Neural cell (in vitro differentiated cells): ENCODE measurements at regions not wholly inside any gene's neighbourhood (a gene's known extent, or its start where the extent isn't known, plus 50 kb on each side); places are given as distances from the start of the nearest gene placed in this dataset.

Experiments
- EZH2 ChIP-seq: fragments of 200-600, 300-800 bp; shearing (Covaris generic), sonication (generic); IDR thresholded peaks from 2 replicates; pipeline ENCODE4 v1.6.1; 2014; ENCODE audit warnings: antibody characterized with exemption, low read length, borderline replicate concordance, mild to moderate bottlenecking; ENCODE audit not compliant: insufficient read depth, poor library complexity, severe bottlenecking
- POLR2AphosphoS5 ChIP-seq: IDR thresholded peaks from 2 replicates; pipeline ENCODE4 v1.6.1; 2012
- RAD21 ChIP-seq: fragments of 450-650 bp; conservative IDR thresholded peaks from 2 replicates; pipeline ENCODE4 v1.6.1; 2014; ENCODE audit warnings: antibody characterized with exemption, mild to moderate bottlenecking, moderate library complexity
- SMC3 ChIP-seq: fragments of 450-650 bp; conservative IDR thresholded peaks from 2 replicates; pipeline ENCODE4 v1.6.1; 2014; ENCODE audit warnings: antibody characterized with exemption, mild to moderate bottlenecking, moderate library complexity; ENCODE audit not compliant: poor library complexity
- TF ChIP-seq, protein P1 (sequence below): fragments of 450-650 bp; IDR thresholded peaks from 2 replicates; pipeline ENCODE4 v1.5.1; 2014; ENCODE audit warnings: antibody characterized with exemption, mild to moderate bottlenecking, moderate library complexity; ENCODE audit not compliant: poor library complexity, severe bottlenecking
- TF ChIP-seq, protein P2 (sequence below): IDR thresholded peaks from 2 replicates; pipeline ENCODE4 v1.6.1; 2012; ENCODE audit warnings: borderline replicate concordance

DNA sequence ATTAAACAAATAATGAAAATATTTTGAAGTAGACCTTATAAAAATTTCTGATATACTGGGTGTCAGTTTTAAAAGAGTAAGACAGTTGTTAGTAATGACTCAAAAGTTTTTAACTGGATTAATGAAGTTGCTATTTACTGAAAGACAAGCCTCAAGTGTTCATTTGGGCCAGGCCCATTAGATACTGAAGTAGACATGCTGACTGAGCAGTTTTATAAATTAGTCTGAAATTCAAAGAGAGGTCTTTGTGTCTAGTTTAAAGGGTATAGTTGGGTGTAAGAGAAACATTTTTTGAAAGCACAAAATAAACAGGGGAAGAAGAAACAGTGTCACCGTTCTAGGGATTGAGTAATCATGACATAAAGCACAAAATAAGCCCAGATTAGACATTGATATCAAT is 1577.2 kb downstream of the AMY1C start:
- TF ChIP-seq, protein P1, sequence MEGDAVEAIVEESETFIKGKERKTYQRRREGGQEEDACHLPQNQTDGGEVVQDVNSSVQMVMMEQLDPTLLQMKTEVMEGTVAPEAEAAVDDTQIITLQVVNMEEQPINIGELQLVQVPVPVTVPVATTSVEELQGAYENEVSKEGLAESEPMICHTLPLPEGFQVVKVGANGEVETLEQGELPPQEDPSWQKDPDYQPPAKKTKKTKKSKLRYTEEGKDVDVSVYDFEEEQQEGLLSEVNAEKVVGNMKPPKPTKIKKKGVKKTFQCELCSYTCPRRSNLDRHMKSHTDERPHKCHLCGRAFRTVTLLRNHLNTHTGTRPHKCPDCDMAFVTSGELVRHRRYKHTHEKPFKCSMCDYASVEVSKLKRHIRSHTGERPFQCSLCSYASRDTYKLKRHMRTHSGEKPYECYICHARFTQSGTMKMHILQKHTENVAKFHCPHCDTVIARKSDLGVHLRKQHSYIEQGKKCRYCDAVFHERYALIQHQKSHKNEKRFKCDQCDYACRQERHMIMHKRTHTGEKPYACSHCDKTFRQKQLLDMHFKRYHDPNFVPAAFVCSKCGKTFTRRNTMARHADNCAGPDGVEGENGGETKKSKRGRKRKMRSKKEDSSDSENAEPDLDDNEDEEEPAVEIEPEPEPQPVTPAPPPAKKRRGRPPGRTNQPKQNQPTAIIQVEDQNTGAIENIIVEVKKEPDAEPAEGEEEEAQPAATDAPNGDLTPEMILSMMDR, result no peak
- TF ChIP-seq, protein P2, sequence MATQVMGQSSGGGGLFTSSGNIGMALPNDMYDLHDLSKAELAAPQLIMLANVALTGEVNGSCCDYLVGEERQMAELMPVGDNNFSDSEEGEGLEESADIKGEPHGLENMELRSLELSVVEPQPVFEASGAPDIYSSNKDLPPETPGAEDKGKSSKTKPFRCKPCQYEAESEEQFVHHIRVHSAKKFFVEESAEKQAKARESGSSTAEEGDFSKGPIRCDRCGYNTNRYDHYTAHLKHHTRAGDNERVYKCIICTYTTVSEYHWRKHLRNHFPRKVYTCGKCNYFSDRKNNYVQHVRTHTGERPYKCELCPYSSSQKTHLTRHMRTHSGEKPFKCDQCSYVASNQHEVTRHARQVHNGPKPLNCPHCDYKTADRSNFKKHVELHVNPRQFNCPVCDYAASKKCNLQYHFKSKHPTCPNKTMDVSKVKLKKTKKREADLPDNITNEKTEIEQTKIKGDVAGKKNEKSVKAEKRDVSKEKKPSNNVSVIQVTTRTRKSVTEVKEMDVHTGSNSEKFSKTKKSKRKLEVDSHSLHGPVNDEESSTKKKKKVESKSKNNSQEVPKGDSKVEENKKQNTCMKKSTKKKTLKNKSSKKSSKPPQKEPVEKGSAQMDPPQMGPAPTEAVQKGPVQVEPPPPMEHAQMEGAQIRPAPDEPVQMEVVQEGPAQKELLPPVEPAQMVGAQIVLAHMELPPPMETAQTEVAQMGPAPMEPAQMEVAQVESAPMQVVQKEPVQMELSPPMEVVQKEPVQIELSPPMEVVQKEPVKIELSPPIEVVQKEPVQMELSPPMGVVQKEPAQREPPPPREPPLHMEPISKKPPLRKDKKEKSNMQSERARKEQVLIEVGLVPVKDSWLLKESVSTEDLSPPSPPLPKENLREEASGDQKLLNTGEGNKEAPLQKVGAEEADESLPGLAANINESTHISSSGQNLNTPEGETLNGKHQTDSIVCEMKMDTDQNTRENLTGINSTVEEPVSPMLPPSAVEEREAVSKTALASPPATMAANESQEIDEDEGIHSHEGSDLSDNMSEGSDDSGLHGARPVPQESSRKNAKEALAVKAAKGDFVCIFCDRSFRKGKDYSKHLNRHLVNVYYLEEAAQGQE, result no peak
- TF ChIP-seq POLR2AphosphoS5 (no peak), EZH2 (no peak), RAD21 (no peak), SMC3 (no peak)
